Nucleus accumbens (tissue), 56 donors: ENCODE measurements at regions not wholly inside any gene's neighbourhood (a gene's known extent, or its start where the extent isn't known, plus 50 kb on each side); places are given as distances from the start of the nearest gene placed in this dataset.
A peak's percentile ranks its signal among the peaks of the same experiment; 100 is the strongest.

Source experiments
- DNase-seq, 56 donors: peaks; one replicate each; lab custom pipeline; 2025; lab: John Stamatoyannopoulos, UW

- DNase-seq, result no peak
Observed at GRCh38 chr11:32039149-32039548, 51.7 kb upstream of the RCN1 start.

- DNase-seq, result no peak
Observed at GRCh38 chr11:32034680-32035079, 56.2 kb upstream of the RCN1 start.

- no peak for DNase-seq
Observed at GRCh38 chr11:32034149-32034548, 56.7 kb upstream of the RCN1 start.

- no peak for DNase-seq
Observed at GRCh38 chr11:32033491-32033890, 57.4 kb upstream of the RCN1 start.

GRCh38 chr11:32033067-32033466 is 57.8 kb upstream of the RCN1 start:
- DNase-seq, result no peak

- DNase-seq, result no peak
Observed at GRCh38 chr11:32032478-32032877, 58.4 kb upstream of the RCN1 start.

- DNase-seq, result no peak
Observed at GRCh38 chr11:32032052-32032451, 58.8 kb upstream of the RCN1 start.

GRCh38 chr11:32030875-32031503 is 59.9 kb upstream of the RCN1 start:
- no peak for DNase-seq

GRCh38 chr11:32029721-32030120 is 61.2 kb upstream of the RCN1 start:
- DNase-seq, result peak in 1 of 56 donors; percentile 8

- no peak for DNase-seq
Observed at GRCh38 chr11:32028201-32028600, 62.7 kb upstream of the RCN1 start.

GRCh38 chr11:32026766-32027165 is 64.1 kb upstream of the RCN1 start:
- DNase-seq, result no peak

- DNase-seq, result no peak
Observed at GRCh38 chr11:32024948-32025347, 65.9 kb upstream of the RCN1 start.

GRCh38 chr11:32023370-32024305 is 67.2 kb upstream of the RCN1 start:
- DNase-seq, result peak in 4 of 56 donors; percentile 5 to 17 (median 14)

GRCh38 chr11:32018672-32019071 is 72.2 kb upstream of the RCN1 start:
- no peak for DNase-seq

GRCh38 chr11:32016111-32016510 is 74.8 kb upstream of the RCN1 start:
- DNase-seq, result no peak

GRCh38 chr11:32015427-32015826 is 75.4 kb upstream of the RCN1 start:
- DNase-seq, result no peak

GRCh38 chr11:32013603-32014002 is 77.3 kb upstream of the RCN1 start:
- no peak for DNase-seq

- no peak for DNase-seq
Observed at GRCh38 chr11:32012049-32012448, 78.8 kb upstream of the RCN1 start.

GRCh38 chr11:32008880-32009551 is 81.9 kb upstream of the RCN1 start:
- no peak for DNase-seq

- DNase-seq, result peak in 4 of 56 donors; percentile 6 to 22 (median 8)
Observed at GRCh38 chr11:32006799-32007388, 84.0 kb upstream of the RCN1 start.
